HG03196 (cell line): ENCODE measurements at regions not wholly inside any gene's neighbourhood (a gene's known extent, or its start where the extent isn't known, plus 50 kb on each side); places are given as distances from the start of the nearest gene placed in this dataset.

Experiments
- ATAC-seq: cut with Tn5 transposase; IDR thresholded peaks from one replicate; pipeline ENCODE4 v1.9.1; 2021; ENCODE audit not compliant: unreplicated experiment

- ATAC-seq, result no peak
Observed at GRCh38 chr6:147755999-147756398, 247.5 kb downstream of the SAMD5 start.

- no peak for ATAC-seq
Observed at GRCh38 chr6:147756891-147757290, 248.4 kb downstream of the SAMD5 start.

- no peak for ATAC-seq
Observed at GRCh38 chr6:147757291-147757690, 248.8 kb downstream of the SAMD5 start.

- ATAC-seq, result no peak
Observed at GRCh38 chr6:147758303-147758702, 249.8 kb downstream of the SAMD5 start.

GRCh38 chr6:147759093-147759492 is 250.6 kb downstream of the SAMD5 start:
- no peak for ATAC-seq

- ATAC-seq, result no peak
Observed at GRCh38 chr6:147759536-147759935, 251.0 kb downstream of the SAMD5 start.

- no peak for ATAC-seq
Observed at GRCh38 chr6:147765541-147765940, 257.1 kb downstream of the SAMD5 start.

- ATAC-seq, result no peak
Observed at GRCh38 chr6:147768969-147769368, 260.5 kb downstream of the SAMD5 start.

- ATAC-seq, result no peak
Observed at GRCh38 chr6:147769496-147770087, 261.1 kb downstream of the SAMD5 start.

GRCh38 chr6:147770221-147770620 is 261.7 kb downstream of the SAMD5 start:
- ATAC-seq, result no peak

GRCh38 chr6:147772724-147773123 is 264.2 kb downstream of the SAMD5 start:
- no peak for ATAC-seq

- no peak for ATAC-seq
Observed at GRCh38 chr6:147774856-147775255, 266.4 kb downstream of the SAMD5 start.

- ATAC-seq, result no peak
Observed at GRCh38 chr6:147776631-147777213, 268.2 kb downstream of the SAMD5 start.

GRCh38 chr6:147779624-147780023 is 271.1 kb downstream of the SAMD5 start:
- ATAC-seq, result no peak

- no peak for ATAC-seq
Observed at GRCh38 chr6:147782302-147782701, 273.8 kb downstream of the SAMD5 start.

- ATAC-seq, result no peak
Observed at GRCh38 chr6:147784371-147784770, 275.9 kb downstream of the SAMD5 start.

GRCh38 chr6:147787417-147787816 is 278.9 kb downstream of the SAMD5 start:
- ATAC-seq, result no peak

- ATAC-seq, result no peak
Observed at GRCh38 chr6:147789430-147789947, 281.0 kb downstream of the SAMD5 start.

GRCh38 chr6:147793871-147794643 is 285.6 kb downstream of the SAMD5 start:
- ATAC-seq, result no peak

- no peak for ATAC-seq
Observed at GRCh38 chr6:147802459-147802858, 294.0 kb downstream of the SAMD5 start.

- ATAC-seq, result no peak
Observed at GRCh38 chr6:147805155-147805554, 296.7 kb downstream of the SAMD5 start.

- ATAC-seq, result no peak
Observed at GRCh38 chr6:147806697-147807096, 298.2 kb downstream of the SAMD5 start.
